Testis (tissue), 2 donors: ENCODE measurements at regions not wholly inside any gene's neighbourhood (a gene's known extent, or its start where the extent isn't known, plus 50 kb on each side); places are given as distances from the start of the nearest gene placed in this dataset.

ENCODE experiments used
- CTCF ChIP-seq, 3 experiments: fragments of 450-650 bp in 2 of 3; fragments of 200-600 bp in 1 of 3; sonication (generic) in 1 of 3; IDR thresholded peaks; one replicate each; pipeline ENCODE4 v1.5.1; 2016 to 2019; ENCODE audit warnings: antibody characterized with exemption in 3 of 3, mild to moderate bottlenecking in 2 of 3, moderate library complexity in 1 of 3
- POLR2A ChIP-seq: fragments of 450-650 bp; IDR thresholded peaks from one replicate; pipeline ENCODE4 v1.6.1; 2017; ENCODE audit warnings: antibody characterized with exemption, mild to moderate bottlenecking, moderate library complexity

GRCh38 chr10:128808921-128809440, 658.1 kb upstream of the MGMT start:
- TF ChIP-seq CTCF (IDR thresholded peaks at IDR 0.05): no peak
- no peak for TF ChIP-seq POLR2A
